ENCODE measurements at regions not wholly inside any gene's neighbourhood (a gene's known extent, or its start where the extent isn't known, plus 50 kb on each side); places are given as distances from the start of the nearest gene placed in this dataset.
A peak's percentile ranks its signal among the peaks of the same experiment; 100 is the strongest.

DNA sequence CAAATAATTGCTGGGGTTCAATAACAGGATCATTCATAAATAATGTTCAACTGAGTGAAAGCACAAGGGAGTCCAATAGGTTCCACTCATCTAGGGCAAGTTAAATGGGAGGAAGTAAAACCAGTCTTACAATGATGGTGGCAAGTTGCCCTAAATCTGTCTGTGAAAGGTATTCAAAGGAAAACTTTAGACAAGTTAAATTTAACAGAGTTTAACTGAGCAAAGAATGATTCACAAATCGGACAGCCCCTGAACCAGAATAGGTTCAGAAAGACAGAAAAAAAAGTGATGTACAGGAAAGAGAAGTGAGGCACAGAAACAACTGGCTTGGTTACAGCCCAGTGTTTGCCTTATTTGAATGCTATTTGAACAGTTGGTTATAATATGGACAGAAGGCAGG, 183.5 kb upstream of the ADGRL4 start:
- no peaks in the 10 kb centered on the region for H3K27me3 Mint-ChIP-seq (ENCODE audit: insufficient read depth)
- no peaks in the 10 kb centered on the region for H3K36me3 Mint-ChIP-seq (ENCODE audit: low read depth)
- DNase-seq, result no peak
- H3K4me1 Mint-ChIP-seq (ENCODE audit: low read depth), result peaks cover 36% of the 10 kb centered on the region
- no peak overlapping the region for H3K4me3 Mint-ChIP-seq
- no peaks in the 10 kb centered on the region for H3K9me3 Mint-ChIP-seq
- TF ChIP-seq, protein P1, sequence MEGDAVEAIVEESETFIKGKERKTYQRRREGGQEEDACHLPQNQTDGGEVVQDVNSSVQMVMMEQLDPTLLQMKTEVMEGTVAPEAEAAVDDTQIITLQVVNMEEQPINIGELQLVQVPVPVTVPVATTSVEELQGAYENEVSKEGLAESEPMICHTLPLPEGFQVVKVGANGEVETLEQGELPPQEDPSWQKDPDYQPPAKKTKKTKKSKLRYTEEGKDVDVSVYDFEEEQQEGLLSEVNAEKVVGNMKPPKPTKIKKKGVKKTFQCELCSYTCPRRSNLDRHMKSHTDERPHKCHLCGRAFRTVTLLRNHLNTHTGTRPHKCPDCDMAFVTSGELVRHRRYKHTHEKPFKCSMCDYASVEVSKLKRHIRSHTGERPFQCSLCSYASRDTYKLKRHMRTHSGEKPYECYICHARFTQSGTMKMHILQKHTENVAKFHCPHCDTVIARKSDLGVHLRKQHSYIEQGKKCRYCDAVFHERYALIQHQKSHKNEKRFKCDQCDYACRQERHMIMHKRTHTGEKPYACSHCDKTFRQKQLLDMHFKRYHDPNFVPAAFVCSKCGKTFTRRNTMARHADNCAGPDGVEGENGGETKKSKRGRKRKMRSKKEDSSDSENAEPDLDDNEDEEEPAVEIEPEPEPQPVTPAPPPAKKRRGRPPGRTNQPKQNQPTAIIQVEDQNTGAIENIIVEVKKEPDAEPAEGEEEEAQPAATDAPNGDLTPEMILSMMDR (IDR thresholded peaks at IDR 0.05), result no peak
- H3K27ac Mint-ChIP-seq, result no peak overlapping the region

DNA sequence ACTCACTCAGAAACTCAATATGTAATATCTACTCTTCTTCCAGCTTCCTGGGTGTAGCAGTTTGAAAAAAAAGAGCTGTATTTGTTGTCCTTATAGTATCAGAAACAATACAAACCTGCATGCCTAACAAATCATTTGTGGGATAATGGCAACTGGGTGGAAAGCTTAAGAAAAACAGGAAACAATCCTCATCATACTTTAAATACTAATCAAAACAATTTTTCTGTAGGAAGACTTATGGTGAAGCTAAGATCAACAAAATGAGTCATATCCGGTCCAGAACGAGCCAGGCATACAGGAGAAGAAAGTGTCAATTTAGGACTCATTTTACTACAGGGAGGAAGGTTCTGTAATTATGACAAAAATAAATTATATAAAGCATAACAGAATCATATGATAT, 181.8 kb upstream of the ADGRL4 start:
- DNase-seq, result peak; percentile 21
- Mint-ChIP-seq H3K4me1 (ENCODE audit: low read depth) (peaks cover 22% of the 10 kb centered on the region), H3K4me3 (peak overlapping the region; percentile 53; the same call in 1 of the 2 replicates), H3K27me3 (ENCODE audit: insufficient read depth) (no peaks in the 10 kb centered on the region), H3K36me3 (ENCODE audit: low read depth) (no peaks in the 10 kb centered on the region), H3K27ac (peak overlapping the region; percentile 72), H3K9me3 (no peaks in the 10 kb centered on the region)
- TF ChIP-seq, protein P1 (IDR thresholded peaks at IDR 0.05), result no peak

DNA sequence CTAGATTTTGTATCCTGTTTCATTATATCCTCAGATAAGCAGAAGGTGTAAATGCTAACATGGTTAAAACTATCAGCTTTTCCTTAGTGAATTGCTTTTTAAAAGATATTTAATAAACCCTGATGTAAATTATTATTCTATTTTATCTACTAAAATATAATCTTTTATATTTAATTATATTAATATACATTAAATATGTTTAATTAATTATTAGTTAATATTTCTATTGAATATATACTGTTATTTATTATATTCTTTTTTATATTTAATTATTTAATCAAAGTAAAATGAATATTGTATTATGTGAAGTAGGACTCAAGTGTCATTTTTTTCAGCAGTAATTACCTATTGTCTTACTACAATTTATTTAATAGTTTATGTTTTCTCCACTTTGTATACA, 179.7 kb upstream of the ADGRL4 start:
- no peak overlapping the region for H3K4me3 Mint-ChIP-seq
- no peak for DNase-seq
- no peaks in the 10 kb centered on the region for H3K36me3 Mint-ChIP-seq (ENCODE audit: low read depth)
- TF ChIP-seq, protein P1 (IDR thresholded peaks at IDR 0.05), result no peak
- H3K27ac Mint-ChIP-seq, result no peak overlapping the region
- H3K4me1 Mint-ChIP-seq (ENCODE audit: low read depth), result peaks cover 16% of the 10 kb centered on the region
- H3K27me3 Mint-ChIP-seq (ENCODE audit: insufficient read depth), result no peaks in the 10 kb centered on the region
- no peaks in the 10 kb centered on the region for H3K9me3 Mint-ChIP-seq

DNA sequence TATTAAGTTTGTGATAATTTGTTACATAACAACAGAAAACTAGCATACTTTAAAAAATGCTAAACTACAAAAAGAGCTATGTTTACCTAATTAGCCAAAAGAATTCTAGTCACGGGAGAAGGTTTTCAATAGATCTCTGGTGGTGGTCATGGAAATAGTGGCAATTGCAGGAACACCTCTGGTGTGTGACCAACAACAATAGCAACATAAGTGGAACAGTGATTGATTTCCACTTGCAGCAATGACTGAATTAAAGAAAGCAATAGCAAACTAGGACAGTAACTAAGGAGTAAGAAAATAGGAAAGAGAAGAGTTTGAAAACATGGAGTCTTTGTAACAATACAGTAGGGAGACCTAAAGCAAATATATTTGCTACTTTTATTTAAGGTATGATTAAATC, 171.3 kb upstream of the ADGRL4 start:
- DNase-seq, result no peak
- no peak overlapping the region for H3K27ac Mint-ChIP-seq
- H3K4me3 Mint-ChIP-seq, result no peak overlapping the region
- TF ChIP-seq, protein P1 (IDR thresholded peaks at IDR 0.05), result no peak
- no peaks in the 10 kb centered on the region for H3K4me1 Mint-ChIP-seq (ENCODE audit: low read depth)
- no peaks in the 10 kb centered on the region for H3K27me3 Mint-ChIP-seq (ENCODE audit: insufficient read depth)
- peaks cover 13% of the 10 kb centered on the region for H3K36me3 Mint-ChIP-seq (ENCODE audit: low read depth)
- peaks cover 12% of the 10 kb centered on the region for H3K9me3 Mint-ChIP-seq

DNA sequence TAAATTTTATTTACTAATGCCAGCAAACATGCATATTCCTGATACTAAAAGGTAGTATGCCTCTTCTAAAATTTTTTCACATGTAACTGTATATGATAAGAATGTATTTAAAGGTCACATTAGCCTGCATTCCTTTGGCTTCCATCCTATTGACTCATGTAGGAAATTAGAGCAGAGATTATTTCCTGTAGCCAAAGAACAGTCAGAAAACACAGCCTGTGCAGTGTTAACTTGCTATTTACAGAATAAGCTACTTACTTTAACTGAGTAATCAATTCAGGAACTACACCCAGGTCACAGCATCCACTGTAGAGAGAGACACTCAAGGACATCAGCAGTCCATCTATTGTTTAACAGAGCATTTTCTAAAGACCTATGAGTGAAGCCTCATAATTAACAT, 154.5 kb upstream of the ADGRL4 start:
- Mint-ChIP-seq H3K27ac (peak overlapping the region; percentile 39), H3K9me3 (peaks cover 12% of the 10 kb centered on the region), H3K4me1 (ENCODE audit: low read depth) (peaks cover 18% of the 10 kb centered on the region), H3K4me3 (peak overlapping the region; percentile 18; the same call in 1 of the 2 replicates), H3K27me3 (ENCODE audit: insufficient read depth) (no peaks in the 10 kb centered on the region), H3K36me3 (ENCODE audit: low read depth) (peaks cover 13% of the 10 kb centered on the region)
- DNase-seq, result peak; percentile 50
- TF ChIP-seq, protein P1 (IDR thresholded peaks at IDR 0.05), result no peak

DNA sequence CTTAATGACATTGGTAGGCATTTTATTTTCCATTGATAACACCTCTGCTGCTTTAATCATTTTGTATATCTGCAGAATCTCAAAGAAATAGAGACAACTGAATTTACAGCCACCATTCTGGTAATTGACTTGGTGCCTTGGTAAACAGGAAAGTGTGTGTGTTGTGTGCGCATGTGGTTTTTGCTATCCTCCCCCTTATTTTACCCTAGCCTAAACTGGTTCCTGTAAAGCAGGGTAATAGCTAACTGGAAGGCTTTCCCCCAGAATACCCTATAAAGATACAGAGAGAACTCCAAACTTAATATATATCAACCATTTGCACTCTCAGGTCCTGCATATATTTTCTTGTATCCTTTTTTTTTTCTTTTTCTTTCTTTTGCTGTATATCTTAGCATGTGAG, 149.5 kb upstream of the ADGRL4 start:
- Mint-ChIP-seq H3K36me3 (ENCODE audit: low read depth) (no peaks in the 10 kb centered on the region), H3K27me3 (ENCODE audit: insufficient read depth) (no peaks in the 10 kb centered on the region), H3K27ac (no peak overlapping the region), H3K4me3 (no peak overlapping the region), H3K9me3 (no peaks in the 10 kb centered on the region), H3K4me1 (ENCODE audit: low read depth) (peaks cover 19% of the 10 kb centered on the region)
- TF ChIP-seq, protein P1 (IDR thresholded peaks at IDR 0.05), result no peak
- DNase-seq, result no peak

Measured in HFFc6 (cell line).